HG03135 (cell line): ENCODE measurements at regions not wholly inside any gene's neighbourhood (a gene's known extent, or its start where the extent isn't known, plus 50 kb on each side); places are given as distances from the start of the nearest gene placed in this dataset.
"Not testable (repeated sequence)": the region's sequence is repeated elsewhere in the genome, so short reads cannot be mapped to it uniquely, and the experiment has no call there.

ENCODE experiments used
- ATAC-seq: cut with Tn5 transposase; IDR thresholded peaks from one replicate; pipeline ENCODE4 v1.9.1; 2021; ENCODE audit warnings: mild to moderate bottlenecking, moderate library complexity; ENCODE audit not compliant: unreplicated experiment

DNA sequence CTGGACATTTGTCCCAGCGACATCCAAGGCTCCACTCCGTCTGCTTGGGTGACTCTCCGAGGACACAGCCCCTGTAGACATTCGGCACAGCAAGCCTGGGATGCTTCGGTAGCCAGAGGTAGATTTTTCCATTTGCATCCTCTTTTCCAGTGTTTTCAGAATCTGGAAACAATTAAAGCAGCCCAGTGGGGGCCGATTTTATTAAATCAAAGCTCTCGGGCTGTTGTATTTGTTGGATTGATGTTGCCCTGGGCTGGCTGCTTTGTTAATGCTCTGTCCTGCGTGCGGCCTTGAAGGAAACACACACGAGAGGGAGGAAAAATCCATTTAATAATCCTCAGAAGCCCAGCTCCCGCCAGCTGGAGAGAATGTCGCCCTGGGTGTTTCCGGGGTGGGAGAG is 158.1 kb upstream of the CIBAR2 start:
- ATAC-seq, result no peak

DNA sequence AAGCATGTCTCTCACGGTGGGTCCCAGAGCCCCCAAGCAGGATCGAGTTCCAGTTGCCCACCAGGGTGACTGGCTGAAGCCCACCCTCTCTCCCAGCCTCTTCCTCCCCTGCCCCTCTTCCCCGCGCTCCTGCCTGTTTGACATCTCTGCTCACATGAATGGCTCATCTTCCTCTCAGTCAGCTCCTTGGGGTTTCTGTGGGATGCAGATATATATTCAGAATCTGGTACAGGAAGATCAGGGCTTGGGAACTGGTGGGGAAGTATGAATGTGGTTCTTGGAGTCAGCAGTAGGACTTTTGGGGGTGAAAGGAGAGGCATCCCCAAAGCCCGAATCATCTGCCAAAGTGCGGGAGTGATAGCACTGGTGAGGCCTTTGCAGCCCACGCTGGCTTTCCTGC is 158.9 kb upstream of the CIBAR2 start:
- ATAC-seq, result no peak

DNA sequence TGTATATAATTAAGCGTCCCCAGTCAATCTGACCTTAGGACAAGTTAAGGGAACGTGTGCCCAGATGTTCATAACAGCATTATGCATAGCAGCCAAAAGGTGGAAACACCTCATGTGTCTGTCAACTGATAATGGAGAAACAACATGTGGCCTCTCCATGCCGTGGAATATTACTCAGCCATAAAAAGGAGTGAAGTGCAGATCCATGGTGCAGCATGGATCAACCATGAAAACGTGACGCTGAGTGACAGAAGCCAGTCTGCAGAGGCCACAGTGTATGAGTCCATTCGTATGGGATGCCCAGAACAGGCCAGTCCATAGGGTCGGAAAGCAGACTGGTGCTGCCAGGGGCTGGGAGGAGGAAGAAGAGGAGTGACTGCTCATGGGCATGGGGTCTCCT is 161.0 kb upstream of the CIBAR2 start:
- ATAC-seq, result no peak

DNA sequence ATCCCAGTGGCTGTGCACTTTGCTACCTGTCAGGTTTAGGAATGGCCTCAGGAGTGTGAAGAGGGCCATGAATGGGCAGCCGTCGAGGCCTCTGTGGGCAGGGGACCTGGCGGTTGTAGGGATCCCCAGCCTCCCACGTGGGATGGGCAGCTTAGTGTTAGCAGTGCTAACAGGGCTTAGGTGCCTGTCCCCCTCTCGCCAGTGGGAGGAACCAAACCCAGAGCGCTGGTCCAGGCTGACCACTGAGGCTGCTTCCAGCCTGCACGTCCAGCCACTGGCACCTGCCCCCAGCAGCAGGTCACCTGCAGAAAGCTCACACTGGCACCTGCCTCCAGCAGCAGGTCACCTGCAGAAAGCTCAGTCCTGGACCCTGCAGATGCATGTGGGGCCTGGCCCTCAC is 162.2 kb upstream of the CIBAR2 start:
- no peak for ATAC-seq

DNA sequence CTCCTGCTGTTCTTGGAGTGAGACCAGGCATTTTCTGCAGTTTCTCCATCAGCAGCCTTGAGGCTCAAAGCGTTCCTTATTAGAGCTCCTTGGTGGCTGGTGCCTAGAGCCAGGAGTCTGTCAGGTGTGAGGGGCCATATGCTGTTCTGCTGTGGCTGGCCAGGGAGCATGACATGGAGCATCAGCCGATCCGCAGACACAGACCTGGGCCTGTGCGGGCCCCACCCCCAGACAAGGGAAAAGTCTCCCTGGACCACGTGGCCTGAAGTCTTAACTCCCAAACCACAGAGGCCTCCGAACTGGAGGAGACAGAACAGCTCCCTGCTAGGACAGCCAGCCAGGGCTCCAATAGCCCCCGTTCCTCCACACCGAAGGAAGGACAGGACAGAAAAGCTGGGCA is 162.7 kb upstream of the CIBAR2 start:
- no peak for ATAC-seq

DNA sequence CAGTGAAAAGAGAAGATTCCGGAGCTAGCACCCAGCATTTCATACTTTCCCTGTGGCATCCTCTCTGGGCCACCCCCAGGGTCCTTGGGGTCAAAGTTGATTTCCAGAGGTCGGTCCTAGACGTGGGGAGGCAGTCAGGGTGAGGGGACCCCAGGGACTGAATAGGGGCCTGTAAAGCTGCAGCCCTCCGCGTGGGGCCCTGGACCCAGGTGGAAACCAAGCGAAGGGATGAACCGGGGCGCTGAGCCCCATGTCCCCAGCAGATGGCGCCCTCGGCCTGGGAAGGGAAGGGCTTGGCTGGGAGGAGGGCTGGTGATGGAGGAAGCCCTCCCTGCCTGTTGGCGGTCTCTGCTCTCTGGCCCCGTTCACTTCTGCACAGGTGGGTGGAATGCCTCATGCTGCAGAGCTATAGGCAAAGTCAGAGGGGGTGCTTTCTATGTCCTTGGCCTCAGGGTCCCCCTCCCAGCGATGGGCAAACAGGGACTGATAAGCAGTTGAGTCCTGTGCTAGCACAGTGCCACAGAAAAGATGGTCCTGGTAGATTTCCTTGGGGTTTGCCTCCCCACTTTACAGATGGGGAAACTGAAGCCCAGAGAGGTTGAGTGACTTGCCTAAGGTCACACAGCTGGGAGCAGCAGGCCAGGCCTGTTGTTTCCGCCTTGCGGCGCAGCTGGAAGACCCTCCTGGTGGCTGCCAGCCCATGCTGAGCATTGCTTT is 163.4 kb upstream of the CIBAR2 start:
- ATAC-seq, result no peak

DNA sequence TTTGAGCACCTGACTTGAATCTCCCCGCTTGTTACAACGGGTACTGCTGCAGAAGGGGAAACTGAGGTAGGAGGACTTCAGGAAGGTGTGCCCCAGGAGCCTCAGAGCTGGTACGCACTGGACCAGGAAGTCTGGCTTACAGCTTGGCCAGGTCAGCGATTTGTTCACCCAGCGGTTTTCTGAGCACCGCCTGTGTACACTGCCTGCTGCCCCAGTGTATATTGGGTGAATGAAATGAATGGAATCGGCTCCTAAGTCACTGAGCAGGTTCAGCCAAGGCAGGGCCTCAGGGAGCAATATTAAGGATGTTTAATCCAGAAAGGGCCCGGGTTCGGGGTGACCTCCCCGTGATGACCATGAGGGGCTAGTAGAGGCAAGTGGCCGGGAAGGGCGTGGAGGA is 164.0 kb upstream of the CIBAR2 start:
- ATAC-seq, result no peak

DNA sequence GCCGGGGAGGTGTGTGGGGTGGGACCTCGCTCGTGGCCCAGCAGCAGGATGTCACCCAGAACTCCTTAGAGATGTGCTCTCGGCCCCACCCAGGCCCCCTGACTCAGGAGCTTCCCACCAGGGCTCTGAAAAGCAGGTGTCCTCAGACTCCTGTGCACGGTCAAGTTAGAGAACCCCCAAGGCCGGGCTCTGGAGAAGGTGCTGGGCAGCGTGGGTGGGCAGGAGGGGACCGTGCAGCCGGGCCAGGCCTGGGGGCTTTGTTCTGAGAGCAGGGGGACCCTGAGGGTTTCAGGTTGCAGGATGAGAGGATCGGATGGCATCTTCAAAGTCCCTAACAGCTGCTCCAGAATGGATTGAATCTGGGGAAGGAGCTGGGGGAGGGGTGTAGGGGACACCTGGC is 164.4 kb upstream of the CIBAR2 start:
- no peak for ATAC-seq

DNA sequence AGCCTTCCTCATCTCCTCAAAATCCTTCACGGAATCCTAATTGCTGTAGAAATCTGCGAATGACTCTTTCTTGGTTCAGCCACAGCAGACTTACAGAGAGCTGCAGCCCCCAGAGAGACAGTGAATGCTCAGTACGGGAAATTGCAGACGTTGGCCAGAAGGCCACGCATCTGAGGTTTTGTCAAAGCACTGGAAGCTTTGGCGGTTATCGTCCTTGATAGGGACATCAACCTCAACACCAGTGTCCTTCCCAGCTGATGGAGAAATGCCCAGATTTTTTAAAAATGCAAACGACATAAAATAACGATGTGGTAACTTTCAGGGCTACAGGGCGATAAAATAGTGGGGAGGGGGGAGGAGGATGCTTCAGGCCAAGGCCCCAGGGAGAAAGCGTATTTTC is 166.6 kb upstream of the CIBAR2 start:
- no peak for ATAC-seq

DNA sequence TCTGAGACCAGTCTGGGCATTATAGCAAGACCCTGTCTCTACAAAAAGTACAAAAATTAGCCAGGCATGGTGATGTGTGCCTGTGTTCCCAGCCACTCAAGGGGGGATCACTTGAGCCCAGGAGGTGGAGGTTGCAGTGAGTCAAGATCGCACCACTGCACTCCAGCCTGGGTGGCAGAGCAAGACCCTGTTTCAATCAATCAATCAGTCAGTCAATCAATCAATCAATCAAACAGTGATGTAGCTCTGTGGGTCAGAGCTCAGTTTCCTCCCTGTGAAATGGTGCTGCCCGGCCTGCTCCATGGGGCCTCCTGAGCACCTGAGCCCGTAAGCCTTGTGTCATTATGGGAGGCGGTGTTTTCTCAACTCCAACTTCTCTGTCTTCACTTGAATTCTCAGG is 167.1 kb upstream of the CIBAR2 start:
- no peak for ATAC-seq

DNA sequence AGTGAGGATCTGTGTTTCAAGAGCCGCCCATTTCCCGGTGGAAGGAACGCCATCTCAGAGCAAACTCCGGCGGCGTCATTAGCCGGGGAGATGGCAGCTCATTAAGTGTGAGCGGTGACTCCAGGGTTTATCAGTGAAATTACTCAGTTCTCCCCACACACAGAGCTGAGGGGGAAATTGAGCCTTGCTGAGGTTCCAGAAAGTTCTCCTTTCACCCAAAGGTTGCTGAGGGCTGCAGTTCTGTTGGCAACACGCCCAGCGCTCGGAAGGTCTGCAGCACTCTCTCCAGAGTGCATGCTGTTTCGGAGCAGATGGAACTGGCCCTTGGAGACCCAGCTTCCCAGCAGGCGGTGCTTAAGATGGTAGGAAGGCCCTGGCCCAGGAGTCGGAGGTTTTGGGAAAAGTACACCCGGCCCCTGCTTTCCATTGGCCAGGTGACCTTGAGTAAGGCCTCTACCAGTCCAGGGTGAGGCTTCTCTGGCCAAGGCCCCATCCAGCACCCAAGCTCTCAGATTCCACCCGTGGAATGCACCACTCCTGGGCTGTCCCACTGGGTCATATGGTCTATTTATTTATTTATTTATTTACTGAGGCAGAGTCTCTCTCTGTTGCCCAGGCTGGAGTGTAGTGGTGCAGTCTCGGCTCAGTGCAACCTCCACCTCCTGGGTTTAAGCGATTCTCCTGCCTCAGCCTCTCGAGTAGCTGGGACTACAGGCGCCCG is 167.7 kb upstream of the CIBAR2 start:
- ATAC-seq, result no peak

DNA sequence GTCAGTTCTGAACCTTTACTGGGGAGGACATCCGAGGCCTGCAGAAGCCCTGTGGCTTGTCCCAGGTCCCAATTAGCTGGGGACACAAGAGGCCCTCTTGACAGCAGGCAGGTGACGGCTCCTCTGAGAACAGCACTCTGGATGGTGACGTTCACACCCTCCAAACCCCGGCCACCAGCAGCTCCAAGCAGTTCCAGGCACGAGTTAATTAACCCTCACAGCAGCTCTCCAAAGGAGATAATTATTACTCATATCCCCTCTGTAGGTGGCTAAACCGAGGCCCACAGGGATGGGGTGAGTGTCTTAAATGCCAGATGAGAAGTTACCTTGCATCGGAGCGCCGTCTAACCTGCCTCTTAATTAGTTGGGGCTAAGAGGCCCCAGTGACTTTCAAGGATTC is 168.9 kb upstream of the CIBAR2 start:
- ATAC-seq, result no peak

DNA sequence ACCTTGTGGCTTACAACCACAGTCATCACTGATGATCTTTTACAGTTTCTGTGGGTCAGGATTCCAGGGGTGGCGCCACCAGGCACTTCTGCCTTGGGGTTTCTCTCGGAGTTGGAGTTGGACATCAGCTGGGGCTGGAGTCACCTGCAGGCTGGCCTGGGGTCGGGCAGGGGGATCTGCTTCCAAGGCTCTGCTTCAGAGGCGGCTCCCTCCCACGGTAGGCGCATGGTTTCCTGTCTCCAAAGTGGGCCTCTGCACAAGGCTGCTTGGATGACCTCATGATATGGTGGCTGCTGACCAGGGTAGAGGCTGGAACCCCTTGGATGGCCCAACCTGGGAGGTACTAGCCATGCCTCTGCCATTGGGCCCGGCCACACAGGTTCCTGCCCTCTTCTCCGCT is 170.6 kb upstream of the CIBAR2 start:
- no peak for ATAC-seq

DNA sequence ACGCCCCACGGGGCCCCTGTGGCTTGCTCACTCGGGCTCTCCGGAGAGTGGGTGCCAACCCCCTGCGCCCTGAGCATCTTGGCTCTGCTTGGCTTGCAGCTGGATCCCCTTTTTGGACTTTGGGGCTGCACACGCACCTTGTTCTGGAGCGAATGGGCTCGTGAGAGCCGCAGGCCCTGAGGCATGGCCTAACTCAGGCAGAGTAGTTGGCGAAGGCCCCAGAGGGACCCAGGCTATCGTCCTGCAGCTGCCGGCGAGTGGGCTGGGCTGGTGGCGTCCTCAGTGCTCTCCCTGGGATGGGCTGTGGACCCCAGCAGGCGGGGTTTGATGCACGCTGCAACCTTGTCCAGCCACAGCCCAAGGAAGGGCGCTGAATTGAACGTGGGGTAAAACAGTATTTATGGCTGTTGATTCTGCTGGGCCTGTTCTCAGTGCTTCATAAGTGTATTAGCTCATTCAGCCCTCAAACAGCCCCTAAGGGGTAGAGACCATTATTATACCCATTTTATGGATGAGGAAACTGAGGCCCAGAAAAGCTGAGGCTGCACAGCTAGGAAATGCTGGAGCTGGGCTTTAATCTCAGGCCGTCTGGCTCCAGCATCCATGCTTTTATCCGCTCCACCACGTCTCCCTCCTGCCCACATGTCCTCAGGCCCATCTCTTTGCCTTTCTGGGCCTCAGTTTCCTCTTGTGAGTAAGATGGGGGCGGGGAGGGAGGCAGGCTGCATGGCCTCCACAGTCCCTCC is 171.2 kb upstream of the CIBAR2 start:
- ATAC-seq, result no peak

DNA sequence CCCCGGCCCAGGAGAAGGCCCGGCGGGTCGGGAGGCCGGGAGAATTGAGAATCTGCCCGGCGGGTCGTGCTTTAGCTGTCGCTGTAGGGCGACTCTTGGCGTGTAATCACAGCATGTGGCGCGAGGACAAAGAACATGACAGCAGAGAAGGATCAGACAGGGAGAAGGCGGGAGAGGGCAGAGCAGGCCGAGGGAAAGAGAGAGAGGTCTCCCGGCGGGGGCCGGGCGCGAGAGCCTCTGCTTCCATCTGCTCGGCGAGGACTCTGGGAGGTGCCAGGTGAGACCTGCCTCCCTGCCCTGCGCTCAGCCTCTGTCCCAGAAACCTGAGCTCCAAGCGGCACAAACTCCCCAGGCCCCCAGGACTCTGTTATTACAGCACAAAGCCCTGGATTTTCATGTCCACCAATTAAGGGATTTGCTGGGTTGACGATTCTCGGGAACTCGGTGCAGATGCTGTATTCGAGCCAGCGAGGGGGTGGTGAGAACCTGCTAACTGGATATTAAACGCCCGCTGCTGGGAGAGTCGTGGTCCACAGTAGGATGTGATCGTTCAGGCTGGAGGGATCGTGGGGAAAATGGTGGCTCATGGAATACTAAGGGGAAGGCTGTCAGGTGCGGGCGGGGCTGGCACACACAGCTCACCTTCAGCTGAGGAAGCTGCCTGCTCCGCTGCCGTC is 172.0 kb upstream of the CIBAR2 start:
- no peak for ATAC-seq

DNA sequence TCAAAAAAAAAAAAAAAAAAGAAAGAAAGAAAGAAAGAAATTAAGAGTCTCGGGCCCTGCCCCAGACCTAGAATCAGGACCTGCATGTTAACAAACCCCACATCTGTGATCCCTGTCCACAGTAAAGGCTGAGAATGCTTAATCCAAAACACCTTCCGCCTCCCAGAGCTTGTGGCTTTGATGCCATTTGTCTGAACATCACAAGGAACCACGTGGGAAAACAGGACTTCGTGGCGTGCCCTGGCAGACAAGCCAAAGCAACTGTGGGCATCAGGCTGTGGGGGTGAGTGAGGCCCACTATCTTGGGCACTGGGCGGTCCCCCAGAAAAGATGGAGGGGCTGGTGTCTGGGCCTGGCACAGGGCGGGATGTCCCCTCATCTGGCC is 173.4 kb upstream of the CIBAR2 start:
- ATAC-seq, result no peak

DNA sequence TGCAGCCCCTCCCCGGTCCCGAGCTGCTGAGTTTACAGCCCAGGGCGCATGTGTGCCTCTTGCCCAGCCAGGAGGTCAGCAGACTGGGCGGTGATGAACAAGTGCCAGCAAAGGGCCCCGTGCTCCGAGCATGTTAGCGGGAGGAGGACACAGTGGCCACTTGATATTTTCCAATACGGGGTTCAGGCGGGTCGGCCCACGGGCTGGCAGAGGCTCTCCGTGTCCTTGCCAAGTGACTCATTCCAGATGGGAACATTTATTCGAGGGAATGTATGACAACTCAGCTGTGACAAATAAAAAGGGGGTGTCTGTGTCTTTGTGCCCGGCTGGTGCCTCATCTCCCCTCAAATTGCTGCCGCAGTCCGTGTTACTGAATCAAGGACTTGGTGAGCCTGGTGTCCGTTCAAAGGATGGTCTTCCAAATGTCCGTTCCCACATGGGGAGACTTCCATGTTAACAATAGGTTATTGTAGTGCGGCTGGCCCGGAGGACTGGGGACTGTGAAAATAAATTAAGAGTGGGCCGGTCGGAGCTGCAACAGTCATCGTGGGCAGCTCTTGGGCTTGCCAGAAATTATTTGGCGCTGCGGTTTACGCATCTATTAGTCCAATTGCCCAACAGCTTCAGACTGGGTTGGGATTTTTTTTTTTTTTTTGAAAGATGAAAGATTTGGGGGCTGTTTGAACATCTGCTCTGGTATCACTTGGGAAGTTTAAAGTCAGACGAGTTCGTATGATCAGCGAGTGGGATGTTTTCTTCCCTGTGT is 174.0 kb upstream of the CIBAR2 start:
- ATAC-seq, result no peak

DNA sequence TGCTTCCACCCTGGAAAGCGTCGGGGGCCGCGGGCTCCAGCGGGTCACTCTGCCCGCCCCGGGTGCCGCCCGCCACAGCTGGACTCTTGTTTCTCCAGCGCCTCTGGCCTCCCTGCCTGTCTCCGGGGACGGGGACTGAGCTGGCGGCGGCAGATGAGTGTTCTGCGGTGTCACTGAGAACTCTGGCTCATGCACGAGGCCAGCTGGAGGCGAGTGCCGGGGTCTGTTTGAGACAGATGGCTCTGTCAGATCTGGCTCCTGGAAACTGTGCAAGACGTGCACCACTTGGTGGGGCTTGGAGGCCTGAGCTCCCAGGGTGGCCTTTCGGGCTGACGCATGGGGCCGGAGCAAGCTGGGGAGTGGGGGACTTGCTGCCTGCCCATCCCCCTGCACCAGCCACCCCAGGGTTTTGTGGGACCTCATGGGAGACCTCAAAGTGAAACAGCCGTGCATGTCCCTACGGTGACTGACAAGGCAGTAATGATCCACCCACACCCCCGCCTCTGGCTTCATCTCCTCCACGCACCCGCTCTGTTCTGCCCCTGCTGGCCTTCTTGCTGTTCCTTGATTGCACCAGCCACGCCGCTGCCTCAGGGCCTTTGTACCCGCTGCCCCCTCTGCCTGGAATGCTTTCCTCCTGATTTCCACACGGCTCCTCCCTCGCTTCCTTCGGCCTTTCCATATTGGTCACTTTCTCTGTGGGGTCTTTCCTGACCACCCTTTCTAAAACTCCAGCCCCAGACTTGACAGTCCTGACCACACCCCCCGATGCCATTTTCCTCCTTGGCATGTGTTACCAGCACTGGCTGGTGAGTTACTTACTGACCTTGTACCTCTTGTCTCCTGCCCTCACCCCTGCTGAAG is 174.9 kb upstream of the CIBAR2 start:
- ATAC-seq, result no peak

DNA sequence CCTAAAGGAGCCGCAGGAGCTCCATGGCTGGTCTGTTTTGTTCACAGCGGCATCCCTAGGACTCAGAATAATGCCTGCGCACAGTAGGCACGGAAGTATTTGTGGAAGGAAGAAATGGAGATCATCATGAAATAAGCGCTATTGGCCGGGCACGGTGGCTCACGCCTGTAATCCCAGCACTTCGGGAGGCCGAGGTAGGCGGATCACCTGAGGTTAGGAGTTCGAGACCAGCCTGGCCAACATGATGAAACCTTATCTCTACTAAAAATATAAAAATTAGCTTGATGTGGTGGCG is 175.5 kb upstream of the CIBAR2 start:
- ATAC-seq, result not testable (repeated sequence)

DNA sequence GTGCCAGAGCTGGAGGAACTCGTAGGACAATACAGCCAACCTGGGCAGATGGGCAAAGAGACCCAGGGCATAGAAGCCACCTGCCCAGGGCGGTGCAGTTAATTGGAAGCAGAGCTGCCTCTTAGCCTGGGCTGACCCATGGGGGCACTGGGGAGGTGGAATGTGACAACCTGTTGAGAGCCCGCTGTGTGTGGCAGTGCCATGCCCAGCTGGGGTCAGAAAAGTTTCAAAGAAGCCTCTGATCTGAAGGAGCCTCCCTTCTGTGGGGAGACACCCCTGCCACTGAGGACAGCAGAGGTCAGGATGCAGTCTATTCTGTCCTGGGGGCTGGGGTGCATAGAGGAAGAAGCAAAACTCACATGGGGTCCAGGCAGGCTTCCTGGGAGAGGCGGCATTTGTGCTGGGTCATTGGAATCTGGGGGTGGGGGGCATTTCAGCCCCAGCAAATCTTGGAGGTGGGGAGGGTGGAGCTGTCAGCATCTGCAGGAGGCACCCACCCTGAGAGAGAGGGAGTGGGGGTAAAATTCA is 176.1 kb upstream of the CIBAR2 start:
- no peak for ATAC-seq
